NT2/D1 (cell line): ENCODE measurements at regions not wholly inside any gene's neighbourhood (a gene's known extent, or its start where the extent isn't known, plus 50 kb on each side); places are given as distances from the start of the nearest gene placed in this dataset.

Experiments
- SUZ12 ChIP-seq: IDR thresholded peaks from 2 replicates; pipeline ENCODE4 v1.6.1; 2011; ENCODE audit not compliant: insufficient read length, insufficient read depth; ENCODE audit errors: extremely low read depth
- YY1 ChIP-seq: IDR thresholded peaks from 2 replicates; pipeline ENCODE4 v1.6.1; 2011; ENCODE audit not compliant: insufficient read length, insufficient read depth
- ZNF274 ChIP-seq: IDR thresholded peaks from 2 replicates; pipeline ENCODE4 v1.6.1; 2011; ENCODE audit warnings: mild to moderate bottlenecking, low read depth, low read length

DNA sequence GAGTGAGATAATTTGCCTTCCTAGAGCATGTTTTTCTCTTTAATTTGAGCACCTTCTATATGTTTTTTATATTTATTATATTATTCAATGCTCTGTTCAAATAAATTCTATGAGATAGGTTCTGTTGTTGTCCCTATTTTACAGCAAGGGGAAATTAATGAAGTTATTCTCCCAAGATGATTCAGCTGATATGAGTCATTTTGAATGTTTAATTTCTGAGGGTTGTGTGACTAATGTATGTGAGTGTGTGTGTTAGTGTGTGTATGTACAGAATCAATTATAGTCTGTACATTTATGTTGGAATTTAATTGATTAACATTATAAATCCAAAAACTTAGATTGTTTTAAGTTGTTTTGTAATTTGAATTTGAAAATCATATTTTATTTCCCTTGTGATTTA lies 1536.7 kb upstream of the B3GALT2 start:
- TF ChIP-seq ZNF274 = no peak
- TF ChIP-seq SUZ12 = no peak
- TF ChIP-seq YY1 = no peak
